LHCN-M2 (cell line): ENCODE measurements at regions not wholly inside any gene's neighbourhood (a gene's known extent, or its start where the extent isn't known, plus 50 kb on each side); places are given as distances from the start of the nearest gene placed in this dataset.

Source experiments
- DNase-seq: peaks from one replicate; pipeline ENCODE4 v3.0.0-alpha.2; 2012; ENCODE audit warnings: low read depth

DNA sequence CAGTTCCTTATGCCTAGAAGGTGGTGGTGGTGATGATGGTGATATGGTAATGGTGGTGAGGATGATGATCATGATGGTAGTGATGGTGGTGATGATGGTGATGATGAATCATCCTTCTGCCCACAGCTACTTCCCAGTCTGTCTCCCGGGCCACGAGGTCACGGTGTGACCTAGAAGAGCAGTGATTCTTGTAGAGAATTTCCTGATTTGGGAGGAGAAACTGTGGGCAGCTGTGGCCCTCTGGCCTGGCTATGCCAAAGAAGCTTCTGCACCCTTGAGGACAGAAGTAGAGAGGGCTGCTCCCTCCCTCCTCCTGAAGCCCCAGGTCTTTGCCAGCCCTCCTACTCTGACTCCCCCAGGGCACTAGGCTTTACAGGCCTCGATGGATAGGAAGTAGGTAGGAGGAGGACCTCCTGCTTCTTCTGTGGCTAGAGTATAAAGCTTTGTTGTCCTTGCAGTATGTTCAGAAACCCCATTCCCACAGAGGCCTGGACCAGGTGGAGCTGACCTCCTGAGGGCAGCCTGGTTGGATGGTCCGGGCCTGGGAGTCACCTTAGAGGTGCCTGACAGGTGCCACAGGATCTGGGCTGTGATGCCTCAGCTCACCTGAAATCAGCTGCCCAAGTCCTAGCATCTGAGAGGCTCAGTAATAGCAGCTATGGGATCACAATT lies 57.9 kb upstream of the EPAS1 start:
- no peak for DNase-seq

GRCh38 chr2:46239847-46240181 lies 57.4 kb upstream of the EPAS1 start:
- DNase-seq, result no peak

GRCh38 chr2:46241344-46241743 lies 55.9 kb upstream of the EPAS1 start:
- DNase-seq, result peak; percentile 42

GRCh38 chr2:46245869-46246268 lies 51.3 kb upstream of the EPAS1 start:
- DNase-seq, result no peak

- DNase-seq, result no peak
Observed at GRCh38 chr2:46246790-46247189, 50.4 kb upstream of the EPAS1 start.
